ENCODE measurements at regions not wholly inside any gene's neighbourhood (a gene's known extent, or its start where the extent isn't known, plus 50 kb on each side); places are given as distances from the start of the nearest gene placed in this dataset.

GRCh38 chr9:115951977-115952376, 201.6 kb upstream of the PAPPA start:
- TF ChIP-seq CTCF (conservative IDR thresholded peaks at IDR 0.05; ENCODE audit: low read length): no peak
- TF ChIP-seq EZH2phosphoT487 (IDR thresholded peaks at IDR 0.05; ENCODE audit: borderline replicate concordance): no peak

All from Loucy (cell line).